ENCODE measurements at regions not wholly inside any gene's neighbourhood (a gene's known extent, or its start where the extent isn't known, plus 50 kb on each side); places are given as distances from the start of the nearest gene placed in this dataset.
"Not testable (repeated sequence)": the region's sequence is repeated elsewhere in the genome, so short reads cannot be mapped to it uniquely, and the experiment has no call there.

DNA sequence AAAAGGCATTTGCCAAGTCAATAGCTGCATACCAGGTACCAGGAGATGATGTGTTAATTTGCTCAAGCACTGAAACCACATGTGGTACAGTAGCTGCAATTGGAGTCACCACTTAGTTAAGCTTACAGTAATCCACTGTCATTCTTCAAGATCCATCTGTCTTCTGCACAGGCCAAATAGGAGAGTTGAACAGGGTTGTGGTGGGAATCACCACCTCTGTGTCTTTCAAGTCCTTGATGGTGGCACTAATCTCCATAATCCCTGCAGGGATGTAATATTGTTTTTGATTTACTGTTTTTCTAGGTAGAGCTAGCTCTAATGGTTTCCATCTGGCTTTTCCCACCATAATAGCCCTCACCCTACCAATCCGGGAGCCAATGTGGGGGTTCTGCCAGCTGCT is 91.9 kb downstream of the FCRL5 start:
- DNase-seq: no peak

- DNase-seq: no peak
Observed at GRCh38 chr1:157457279-157457678, 95.0 kb downstream of the FCRL5 start.

GRCh38 chr1:157455318-157455717 is 97.0 kb downstream of the FCRL5 start:
- no peak for DNase-seq

DNA sequence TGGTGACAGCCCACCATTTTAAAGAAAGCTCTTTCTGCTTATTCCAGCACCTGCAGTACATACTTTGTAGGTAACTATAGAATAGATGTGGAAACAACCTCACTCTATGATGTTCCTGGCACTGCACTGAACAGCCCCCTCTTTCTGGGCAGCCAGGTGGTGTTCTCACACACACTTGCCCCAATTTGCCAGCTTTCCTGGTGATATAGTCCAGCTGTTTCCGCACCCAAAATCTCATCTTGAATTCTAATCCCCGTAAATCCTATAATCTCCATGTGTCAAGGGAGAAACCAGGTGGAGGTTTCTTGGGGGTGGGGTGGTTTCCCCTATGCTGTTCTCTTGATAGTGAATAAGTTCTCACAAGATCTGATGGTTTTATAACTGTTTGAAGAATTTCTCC is 102.2 kb downstream of the FCRL5 start:
- no peak for DNase-seq

DNA sequence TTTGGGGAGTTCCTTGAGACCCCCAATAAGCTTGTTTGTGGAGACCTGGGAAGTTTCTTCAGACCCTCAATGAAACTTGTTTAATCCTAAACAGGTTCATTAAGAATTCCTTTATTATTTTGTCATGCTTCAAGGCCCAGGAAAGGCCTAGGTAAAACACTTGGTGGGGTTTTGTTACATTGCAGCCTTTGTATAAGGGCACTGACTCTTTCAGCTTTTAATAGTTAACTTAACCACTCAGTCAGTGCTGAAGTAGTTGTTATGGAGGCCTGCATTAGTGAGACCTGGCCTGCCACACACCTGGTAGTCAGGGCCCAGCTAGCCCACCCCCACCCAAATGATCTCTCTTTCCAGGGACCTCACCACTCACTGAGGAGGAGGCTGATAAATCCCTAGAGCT is 103.7 kb downstream of the FCRL5 start:
- no peak for DNase-seq

DNA sequence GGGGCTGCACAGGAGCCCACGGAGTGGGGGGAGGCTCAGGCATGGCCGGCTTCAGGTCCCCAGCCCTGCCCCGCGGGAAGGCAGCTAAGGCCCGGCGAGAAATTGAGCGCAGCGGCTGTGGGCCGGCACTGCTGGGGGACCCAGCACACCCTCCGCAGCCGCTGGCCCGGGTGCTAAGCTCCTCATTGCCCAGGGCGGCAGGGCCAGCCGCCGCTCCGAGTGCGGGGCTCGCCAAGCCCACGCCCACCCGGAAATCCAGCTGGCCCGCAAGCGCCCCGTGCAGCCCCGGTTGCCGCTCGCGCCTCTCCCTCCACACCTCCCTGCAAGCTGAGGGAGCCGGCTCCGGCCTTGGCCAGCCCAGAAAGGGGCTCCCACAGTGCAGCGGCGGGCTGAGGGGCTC is 106.0 kb downstream of the FCRL5 start:
- DNase-seq: not testable (repeated sequence)

- not testable (repeated sequence) for DNase-seq
Observed at GRCh38 chr1:157445616-157446140, 106.6 kb downstream of the FCRL5 start.

- no peak for DNase-seq
Observed at GRCh38 chr1:157442065-157442464, 110.2 kb downstream of the FCRL5 start.

GRCh38 chr1:157439302-157439954 is 112.9 kb downstream of the FCRL5 start:
- DNase-seq: no peak

- DNase-seq: no peak
Observed at GRCh38 chr1:157438613-157439012, 113.7 kb downstream of the FCRL5 start.

- DNase-seq: no peak
Observed at GRCh38 chr1:157438146-157438545, 114.2 kb downstream of the FCRL5 start.

- no peak for DNase-seq
Observed at GRCh38 chr1:157437296-157437695, 115.0 kb downstream of the FCRL5 start.

- DNase-seq: no peak
Observed at GRCh38 chr1:157431751-157432150, 120.6 kb downstream of the FCRL5 start.

DNA sequence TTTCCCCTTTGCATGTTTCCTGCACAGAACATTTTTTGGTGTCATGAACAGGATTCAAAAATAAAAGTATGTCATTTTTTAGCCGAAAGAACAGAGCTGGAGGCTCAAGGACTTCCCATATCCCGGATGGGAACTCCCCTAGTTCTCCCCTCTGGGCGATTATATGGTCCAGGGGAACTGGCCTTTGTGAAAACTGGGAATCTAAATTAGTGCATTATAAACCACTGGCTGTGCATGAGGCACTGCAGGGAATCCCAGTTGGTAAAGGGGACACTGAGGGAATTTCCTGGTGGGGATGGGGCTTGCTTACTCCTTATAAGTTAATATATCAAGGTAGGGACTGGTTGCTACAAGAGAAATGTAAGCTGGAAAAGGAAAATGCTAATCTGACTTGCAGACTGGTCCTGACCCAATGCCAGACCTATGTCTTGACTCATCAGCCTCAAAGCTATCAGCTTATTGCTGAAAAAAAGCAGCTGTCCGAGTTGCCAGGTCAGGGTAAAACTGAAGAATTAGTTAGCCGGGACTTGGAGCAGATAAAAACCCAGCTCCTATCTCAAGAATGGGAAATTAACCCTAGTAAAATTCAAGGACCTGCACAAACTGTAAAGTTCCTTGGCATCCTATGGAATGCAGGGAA is 122.6 kb downstream of the FCRL5 start:
- no peak for DNase-seq

GRCh38 chr1:157423764-157424163 is 128.6 kb downstream of the FCRL5 start:
- DNase-seq: not testable (repeated sequence)

GRCh38 chr1:157419845-157420542 is 132.3 kb downstream of the FCRL5 start:
- no peak for DNase-seq

- DNase-seq: no peak
Observed at GRCh38 chr1:157418659-157419058, 133.7 kb downstream of the FCRL5 start.

- no peak for DNase-seq
Observed at GRCh38 chr1:157418231-157418630, 134.1 kb downstream of the FCRL5 start.

DNA sequence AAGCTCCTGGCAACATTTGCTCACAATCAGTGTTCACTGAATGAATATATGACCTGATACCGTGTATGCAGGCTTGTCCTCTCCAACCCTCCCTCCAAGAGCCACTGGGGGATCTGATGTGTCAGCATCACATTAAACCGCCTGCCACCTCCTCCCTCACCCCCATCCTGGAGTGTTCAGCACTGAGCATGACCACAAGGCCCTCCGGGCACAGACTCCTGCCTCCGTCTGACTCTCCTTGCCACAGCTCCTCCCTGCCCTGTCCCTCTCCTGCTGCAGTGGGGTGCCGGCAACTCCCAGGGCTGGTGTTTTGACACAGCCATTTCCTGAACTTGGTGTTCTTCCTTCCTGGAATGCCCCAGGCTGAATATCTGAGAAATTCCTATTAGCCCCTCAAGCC is 136.7 kb downstream of the FCRL5 start:
- no peak for DNase-seq

GRCh38 chr1:157412308-157412707 is 140.0 kb downstream of the FCRL5 start:
- no peak for DNase-seq

DNA sequence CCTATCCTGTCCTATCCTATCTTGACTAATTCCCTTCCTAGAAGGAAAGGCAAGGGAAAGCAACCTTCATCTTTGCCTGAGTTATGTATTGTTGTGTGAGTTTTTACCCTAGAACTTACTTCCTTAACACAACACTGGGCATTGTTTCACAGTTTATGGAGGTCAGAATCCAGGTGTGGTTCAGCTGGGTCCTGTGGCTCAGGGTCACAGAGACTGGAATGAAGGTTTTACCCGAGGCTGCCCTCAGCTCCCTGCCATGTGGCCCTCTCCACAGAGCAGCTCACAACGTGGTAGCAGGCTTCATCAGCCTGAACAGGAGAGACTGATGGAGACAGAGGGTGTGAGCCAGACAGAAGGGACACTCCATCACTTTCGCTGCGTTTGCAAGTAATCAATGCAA is 140.5 kb downstream of the FCRL5 start:
- no peak for DNase-seq

DNA sequence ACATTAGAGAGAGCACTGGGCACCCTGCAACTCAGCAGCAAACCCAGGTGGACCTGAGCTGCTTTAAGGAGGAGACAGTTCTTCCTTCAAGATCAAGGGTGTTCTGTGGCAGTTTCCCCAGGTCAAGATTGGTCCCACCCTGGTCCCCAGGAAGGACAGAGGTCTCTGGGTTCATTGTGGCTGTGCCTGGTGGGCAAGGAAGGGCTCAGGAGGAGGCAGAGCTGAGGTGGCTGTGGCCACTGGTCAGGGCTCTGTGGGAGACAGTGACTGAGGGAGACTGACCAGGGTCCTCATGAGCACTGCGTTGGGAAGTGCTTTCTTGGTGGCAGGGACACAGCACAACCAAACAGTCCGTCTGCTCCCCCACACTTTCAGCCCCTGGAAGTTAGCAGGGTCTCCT is 141.3 kb downstream of the FCRL5 start:
- DNase-seq: no peak

DNA sequence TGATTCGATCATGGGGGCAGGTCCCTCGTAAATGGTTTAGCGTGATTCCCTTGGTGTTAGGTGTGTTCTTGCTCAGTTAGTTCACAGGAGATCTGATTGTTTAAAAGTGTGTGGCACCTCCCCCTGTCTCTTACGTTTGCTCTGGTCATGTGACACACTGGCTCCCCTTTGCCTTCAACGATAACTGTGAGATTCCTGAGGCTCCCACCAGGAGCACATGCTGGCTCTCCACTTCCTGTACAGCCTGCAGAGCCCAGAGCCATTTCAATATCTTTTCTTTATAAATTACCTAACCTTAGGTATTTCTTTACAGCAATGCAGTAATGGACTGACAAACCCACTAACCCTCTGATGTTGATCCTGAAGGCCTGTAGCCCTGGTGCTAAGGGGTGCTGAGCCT is 141.9 kb downstream of the FCRL5 start:
- DNase-seq: no peak

GRCh38 chr1:157409927-157410326 is 142.4 kb downstream of the FCRL5 start:
- no peak for DNase-seq
